GM23338 (cell line): ENCODE measurements at regions not wholly inside any gene's neighbourhood (a gene's known extent, or its start where the extent isn't known, plus 50 kb on each side); places are given as distances from the start of the nearest gene placed in this dataset.

Experiments
- ATAC-seq: fragments of 200-7000 bp; cut with Tn5 transposase; 3 replicates; pipeline ENCODE4 v1.9.1; 2020
- DNase-seq: peaks from one replicate; pipeline ENCODE4 v3.0.0-alpha.2; 2015; ENCODE audit warnings: low spot score
- H2AFZ ChIP-seq: fragments of 200-600 bp; sonication (generic); 2 replicates; pipeline ENCODE4 v1.8.0; 2016; ENCODE audit warnings: antibody characterized with exemption, mild to moderate bottlenecking, moderate library complexity
- H3F3A ChIP-seq: fragments of 200-600 bp; sonication (generic); replicated peaks from 2 replicates; pipeline ENCODE4 v1.8.0; 2017; ENCODE audit warnings: antibody characterized with exemption, mixed run types, low read depth
- H3K27ac ChIP-seq: fragments of 200-600 bp; sonication (generic); 2 replicates; pipeline ENCODE4 v1.6.1; 2016; ENCODE audit warnings: low read depth
- H3K27me3 ChIP-seq: fragments of 200-600 bp; sonication (generic); 2 replicates; pipeline ENCODE4 v1.8.0; 2016; ENCODE audit warnings: mild to moderate bottlenecking, mixed run types, moderate library complexity; ENCODE audit not compliant: insufficient read depth
- H3K36me3 ChIP-seq: fragments of 200-600 bp; sonication (generic); 2 replicates; pipeline ENCODE4 v1.8.0; 2016; ENCODE audit warnings: mild to moderate bottlenecking; ENCODE audit not compliant: insufficient read depth
- H3K4me1 ChIP-seq: fragments of 200-600 bp; sonication (generic); 2 replicates; pipeline ENCODE4 v1.8.0; 2016; ENCODE audit warnings: mild to moderate bottlenecking, moderate library complexity; ENCODE audit not compliant: insufficient read depth
- H3K4me2 ChIP-seq: fragments of 200-600 bp; sonication (generic); 2 replicates; pipeline ENCODE4 v1.7.1; 2017; ENCODE audit warnings: mixed run types
- H3K4me3 ChIP-seq: fragments of 200-600 bp; sonication (generic); 2 replicates; pipeline ENCODE4 v1.6.1; 2016; ENCODE audit warnings: mixed run types
- H3K79me2 ChIP-seq: fragments of 200-600 bp; sonication (generic); replicated peaks from 2 replicates; pipeline ENCODE4 v1.8.0; 2017; ENCODE audit warnings: mild to moderate bottlenecking; ENCODE audit not compliant: insufficient read depth
- H3K9me2 ChIP-seq: fragments of 200-600 bp; sonication (generic); 2 replicates; pipeline ENCODE4 v1.8.0; 2017; ENCODE audit not compliant: insufficient read depth
- H4K20me1 ChIP-seq: fragments of 200-600 bp; sonication (generic); replicated peaks from 2 replicates; pipeline ENCODE4 v1.8.0; 2017; ENCODE audit warnings: mild to moderate bottlenecking; ENCODE audit not compliant: insufficient read depth
- H3K27ac Mint-ChIP-seq: 2 replicates; pipeline ENCODE4 v1.8.0; 2020; ENCODE audit warnings: inconsistent platforms, mild to moderate bottlenecking, moderate library complexity, mixed read lengths
- H3K27me3 Mint-ChIP-seq: 3 replicates; pipeline ENCODE4 v1.8.0; 2022; ENCODE audit warnings: low read depth, mild to moderate bottlenecking, moderate library complexity, mixed read lengths, inconsistent platforms; ENCODE audit not compliant: insufficient read depth, poor library complexity
- H3K36me3 Mint-ChIP-seq: 3 replicates; pipeline ENCODE4 v1.8.0; 2021; ENCODE audit warnings: low read depth, mild to moderate bottlenecking, inconsistent platforms, moderate library complexity, mixed read lengths
- H3K4me1 Mint-ChIP-seq: 3 replicates; pipeline ENCODE4 v1.8.0; 2020; ENCODE audit warnings: mild to moderate bottlenecking, inconsistent platforms, mixed read lengths
- H3K4me3 Mint-ChIP-seq: 3 replicates; pipeline ENCODE4 v1.8.0; 2021; ENCODE audit warnings: moderate library complexity, mild to moderate bottlenecking, inconsistent platforms, mixed read lengths
- H3K9me3 Mint-ChIP-seq: 3 replicates; pipeline ENCODE4 v1.8.0; 2020; ENCODE audit warnings: moderate library complexity, mild to moderate bottlenecking, inconsistent platforms, mixed read lengths
- CREB1 ChIP-seq: fragments of 250-450 bp; sonication (Bioruptor Pico); IDR thresholded peaks from 2 replicates; pipeline ENCODE4 v1.5.0; 2020; ENCODE audit warnings: low read depth, mild to moderate bottlenecking, moderate library complexity
- CTCF ChIP-seq, 2 experiments: fragments of 200-600 bp in 1 of 2; sonication (generic) in 1 of 2; conservative IDR thresholded peaks; 2 replicates each; pipeline versions ENCODE4 v1.5.1 to v1.6.1; 2016 to 2017; ENCODE audit warnings: antibody characterized with exemption in 2 of 2, low read depth in 2 of 2, mild to moderate bottlenecking in 2 of 2, moderate library complexity in 1 of 2
- EZH2 ChIP-seq: fragments of 200-600 bp; sonication (generic); IDR thresholded peaks from one replicate; pipeline ENCODE4 v1.8.0; 2017; ENCODE audit warnings: antibody characterized with exemption, mild to moderate bottlenecking, low read depth; ENCODE audit not compliant: unreplicated experiment
- EZH2phosphoT487 ChIP-seq: fragments of 200-600 bp; sonication (generic); IDR thresholded peaks from one replicate; pipeline ENCODE4 v1.8.1; 2018; ENCODE audit warnings: antibody characterized with exemption; ENCODE audit not compliant: unreplicated experiment
- JUNB ChIP-seq: IDR thresholded peaks from one replicate; pipeline ENCODE4 v1.6.1; 2016; ENCODE audit warnings: antibody characterized with exemption; ENCODE audit not compliant: unreplicated experiment
- NANOG ChIP-seq: IDR thresholded peaks from 2 replicates; pipeline ENCODE4 v1.6.1; 2016; ENCODE audit warnings: antibody characterized with exemption, borderline replicate concordance
- POLR2AphosphoS5 ChIP-seq: IDR thresholded peaks from 2 replicates; pipeline ENCODE4 v1.6.1; 2016; ENCODE audit warnings: antibody characterized with exemption, low read depth
- STAT1 ChIP-seq: IDR thresholded peaks from one replicate; pipeline ENCODE4 v1.6.1; 2016; ENCODE audit warnings: antibody characterized with exemption; ENCODE audit not compliant: unreplicated experiment
- ZNF114 ChIP-seq: fragments of 250-450 bp; sonication (Bioruptor Pico); IDR thresholded peaks from 2 replicates; pipeline ENCODE4 v1.5.0; 2020; ENCODE audit warnings: mild to moderate bottlenecking, moderate library complexity
- ZNF331 ChIP-seq: fragments of 250-450 bp; sonication (Bioruptor Pico); IDR thresholded peaks from 2 replicates; pipeline ENCODE4 v1.5.0; 2020; ENCODE audit warnings: low read depth, mild to moderate bottlenecking, moderate library complexity
- TF ChIP-seq, protein P1 (sequence below): fragments of 250-450 bp; sonication (Bioruptor Pico); IDR thresholded peaks from 2 replicates; pipeline ENCODE4 v1.5.0; 2020; ENCODE audit warnings: mild to moderate bottlenecking, moderate library complexity
- TF ChIP-seq, protein P2 (sequence below): IDR thresholded peaks from one replicate; pipeline ENCODE4 v1.6.1; 2018; ENCODE audit warnings: antibody characterized with exemption; ENCODE audit not compliant: unreplicated experiment
- TF ChIP-seq, protein P3 (sequence below): IDR thresholded peaks from 2 replicates; pipeline ENCODE4 v1.6.1; 2016; ENCODE audit warnings: antibody characterized with exemption

- Mint-ChIP-seq H3K27me3 (peaks cover 1% of the 10 kb centered on the region), H3K9me3 (no peaks in the 10 kb centered on the region), H3K36me3 (peaks cover 2% of the 10 kb centered on the region; the same call in 2 of the 3 replicates), H3K4me3 (no peak overlapping the region), H3K4me1 (no peaks in the 10 kb centered on the region), H3K27ac (no peak overlapping the region)
- ATAC-seq (no peak), DNase-seq (no peak)
- H3K79me2 ChIP-seq = no peaks in the 10 kb centered on the region
- no peaks in the 10 kb centered on the region for H3K27me3 ChIP-seq
- H3K4me2 ChIP-seq = no peak overlapping the region
- H3K4me3 ChIP-seq = no peak overlapping the region
- H3K27ac ChIP-seq = no peak overlapping the region
- TF ChIP-seq POLR2AphosphoS5 = no peak
- no peak for TF ChIP-seq EZH2phosphoT487
- no peak for TF ChIP-seq ZNF331 (CRISPR knock-in tag)
- no peak for TF ChIP-seq CTCF (conservative IDR thresholded peaks at IDR 0.05; ENCODE audit: low read depth in 2 of 2)
- TF ChIP-seq EZH2 = no peak
- TF ChIP-seq, protein P1, sequence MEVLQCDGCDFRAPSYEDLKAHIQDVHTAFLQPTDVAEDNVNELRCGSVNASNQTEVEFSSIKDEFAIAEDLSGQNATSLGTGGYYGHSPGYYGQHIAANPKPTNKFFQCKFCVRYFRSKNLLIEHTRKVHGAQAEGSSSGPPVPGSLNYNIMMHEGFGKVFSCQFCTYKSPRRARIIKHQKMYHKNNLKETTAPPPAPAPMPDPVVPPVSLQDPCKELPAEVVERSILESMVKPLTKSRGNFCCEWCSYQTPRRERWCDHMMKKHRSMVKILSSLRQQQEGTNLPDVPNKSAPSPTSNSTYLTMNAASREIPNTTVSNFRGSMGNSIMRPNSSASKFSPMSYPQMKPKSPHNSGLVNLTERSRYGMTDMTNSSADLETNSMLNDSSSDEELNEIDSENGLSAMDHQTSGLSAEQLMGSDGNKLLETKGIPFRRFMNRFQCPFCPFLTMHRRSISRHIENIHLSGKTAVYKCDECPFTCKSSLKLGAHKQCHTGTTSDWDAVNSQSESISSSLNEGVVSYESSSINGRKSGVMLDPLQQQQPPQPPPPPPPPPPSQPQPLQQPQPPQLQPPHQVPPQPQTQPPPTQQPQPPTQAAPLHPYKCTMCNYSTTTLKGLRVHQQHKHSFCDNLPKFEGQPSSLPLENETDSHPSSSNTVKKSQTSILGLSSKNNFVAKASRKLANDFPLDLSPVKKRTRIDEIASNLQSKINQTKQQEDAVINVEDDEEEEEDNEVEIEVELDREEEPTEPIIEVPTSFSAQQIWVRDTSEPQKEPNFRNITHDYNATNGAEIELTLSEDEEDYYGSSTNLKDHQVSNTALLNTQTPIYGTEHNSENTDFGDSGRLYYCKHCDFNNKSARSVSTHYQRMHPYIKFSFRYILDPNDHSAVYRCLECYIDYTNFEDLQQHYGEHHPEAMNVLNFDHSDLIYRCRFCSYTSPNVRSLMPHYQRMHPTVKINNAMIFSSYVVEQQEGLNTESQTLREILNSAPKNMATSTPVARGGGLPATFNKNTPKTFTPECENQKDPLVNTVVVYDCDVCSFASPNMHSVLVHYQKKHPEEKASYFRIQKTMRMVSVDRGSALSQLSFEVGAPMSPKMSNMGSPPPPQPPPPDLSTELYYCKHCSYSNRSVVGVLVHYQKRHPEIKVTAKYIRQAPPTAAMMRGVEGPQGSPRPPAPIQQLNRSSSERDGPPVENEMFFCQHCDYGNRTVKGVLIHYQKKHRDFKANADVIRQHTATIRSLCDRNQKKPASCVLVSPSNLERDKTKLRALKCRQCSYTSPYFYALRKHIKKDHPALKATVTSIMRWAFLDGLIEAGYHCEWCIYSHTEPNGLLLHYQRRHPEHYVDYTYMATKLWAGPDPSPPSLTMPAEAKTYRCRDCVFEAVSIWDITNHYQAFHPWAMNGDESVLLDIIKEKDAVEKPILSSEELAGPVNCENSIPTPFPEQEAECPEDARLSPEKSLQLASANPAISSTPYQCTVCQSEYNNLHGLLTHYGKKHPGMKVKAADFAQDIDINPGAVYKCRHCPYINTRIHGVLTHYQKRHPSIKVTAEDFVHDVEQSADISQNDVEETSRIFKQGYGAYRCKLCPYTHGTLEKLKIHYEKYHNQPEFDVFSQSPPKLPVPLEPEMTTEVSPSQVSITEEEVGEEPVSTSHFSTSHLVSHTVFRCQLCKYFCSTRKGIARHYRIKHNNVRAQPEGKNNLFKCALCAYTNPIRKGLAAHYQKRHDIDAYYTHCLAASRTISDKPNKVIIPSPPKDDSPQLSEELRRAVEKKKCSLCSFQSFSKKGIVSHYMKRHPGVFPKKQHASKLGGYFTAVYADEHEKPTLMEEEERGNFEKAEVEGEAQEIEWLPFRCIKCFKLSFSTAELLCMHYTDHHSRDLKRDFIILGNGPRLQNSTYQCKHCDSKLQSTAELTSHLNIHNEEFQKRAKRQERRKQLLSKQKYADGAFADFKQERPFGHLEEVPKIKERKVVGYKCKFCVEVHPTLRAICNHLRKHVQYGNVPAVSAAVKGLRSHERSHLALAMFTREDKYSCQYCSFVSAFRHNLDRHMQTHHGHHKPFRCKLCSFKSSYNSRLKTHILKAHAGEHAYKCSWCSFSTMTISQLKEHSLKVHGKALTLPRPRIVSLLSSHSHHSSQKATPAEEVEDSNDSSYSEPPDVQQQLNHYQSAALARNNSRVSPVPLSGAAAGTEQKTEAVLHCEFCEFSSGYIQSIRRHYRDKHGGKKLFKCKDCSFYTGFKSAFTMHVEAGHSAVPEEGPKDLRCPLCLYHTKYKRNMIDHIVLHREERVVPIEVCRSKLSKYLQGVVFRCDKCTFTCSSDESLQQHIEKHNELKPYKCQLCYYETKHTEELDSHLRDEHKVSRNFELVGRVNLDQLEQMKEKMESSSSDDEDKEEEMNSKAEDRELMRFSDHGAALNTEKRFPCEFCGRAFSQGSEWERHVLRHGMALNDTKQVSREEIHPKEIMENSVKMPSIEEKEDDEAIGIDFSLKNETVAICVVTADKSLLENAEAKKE (CRISPR knock-in tag) = no peak
- TF ChIP-seq, protein P2, sequence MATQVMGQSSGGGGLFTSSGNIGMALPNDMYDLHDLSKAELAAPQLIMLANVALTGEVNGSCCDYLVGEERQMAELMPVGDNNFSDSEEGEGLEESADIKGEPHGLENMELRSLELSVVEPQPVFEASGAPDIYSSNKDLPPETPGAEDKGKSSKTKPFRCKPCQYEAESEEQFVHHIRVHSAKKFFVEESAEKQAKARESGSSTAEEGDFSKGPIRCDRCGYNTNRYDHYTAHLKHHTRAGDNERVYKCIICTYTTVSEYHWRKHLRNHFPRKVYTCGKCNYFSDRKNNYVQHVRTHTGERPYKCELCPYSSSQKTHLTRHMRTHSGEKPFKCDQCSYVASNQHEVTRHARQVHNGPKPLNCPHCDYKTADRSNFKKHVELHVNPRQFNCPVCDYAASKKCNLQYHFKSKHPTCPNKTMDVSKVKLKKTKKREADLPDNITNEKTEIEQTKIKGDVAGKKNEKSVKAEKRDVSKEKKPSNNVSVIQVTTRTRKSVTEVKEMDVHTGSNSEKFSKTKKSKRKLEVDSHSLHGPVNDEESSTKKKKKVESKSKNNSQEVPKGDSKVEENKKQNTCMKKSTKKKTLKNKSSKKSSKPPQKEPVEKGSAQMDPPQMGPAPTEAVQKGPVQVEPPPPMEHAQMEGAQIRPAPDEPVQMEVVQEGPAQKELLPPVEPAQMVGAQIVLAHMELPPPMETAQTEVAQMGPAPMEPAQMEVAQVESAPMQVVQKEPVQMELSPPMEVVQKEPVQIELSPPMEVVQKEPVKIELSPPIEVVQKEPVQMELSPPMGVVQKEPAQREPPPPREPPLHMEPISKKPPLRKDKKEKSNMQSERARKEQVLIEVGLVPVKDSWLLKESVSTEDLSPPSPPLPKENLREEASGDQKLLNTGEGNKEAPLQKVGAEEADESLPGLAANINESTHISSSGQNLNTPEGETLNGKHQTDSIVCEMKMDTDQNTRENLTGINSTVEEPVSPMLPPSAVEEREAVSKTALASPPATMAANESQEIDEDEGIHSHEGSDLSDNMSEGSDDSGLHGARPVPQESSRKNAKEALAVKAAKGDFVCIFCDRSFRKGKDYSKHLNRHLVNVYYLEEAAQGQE = no peak
- no peak for TF ChIP-seq JUNB
- TF ChIP-seq, protein P3, sequence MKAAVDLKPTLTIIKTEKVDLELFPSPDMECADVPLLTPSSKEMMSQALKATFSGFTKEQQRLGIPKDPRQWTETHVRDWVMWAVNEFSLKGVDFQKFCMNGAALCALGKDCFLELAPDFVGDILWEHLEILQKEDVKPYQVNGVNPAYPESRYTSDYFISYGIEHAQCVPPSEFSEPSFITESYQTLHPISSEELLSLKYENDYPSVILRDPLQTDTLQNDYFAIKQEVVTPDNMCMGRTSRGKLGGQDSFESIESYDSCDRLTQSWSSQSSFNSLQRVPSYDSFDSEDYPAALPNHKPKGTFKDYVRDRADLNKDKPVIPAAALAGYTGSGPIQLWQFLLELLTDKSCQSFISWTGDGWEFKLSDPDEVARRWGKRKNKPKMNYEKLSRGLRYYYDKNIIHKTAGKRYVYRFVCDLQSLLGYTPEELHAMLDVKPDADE = no peak
- TF ChIP-seq ZNF114 (CRISPR knock-in tag) = no peak
- no peak for TF ChIP-seq NANOG
- TF ChIP-seq CREB1 (CRISPR knock-in tag) = no peak
- no peak for TF ChIP-seq STAT1
- H2AFZ ChIP-seq = no peak overlapping the region
- H3K36me3 ChIP-seq = no peaks in the 10 kb centered on the region
- H3K9me2 ChIP-seq = no peaks in the 10 kb centered on the region
- H3F3A ChIP-seq = no peaks in the 10 kb centered on the region
- no peaks in the 10 kb centered on the region for H3K4me1 ChIP-seq
- H4K20me1 ChIP-seq = no peaks in the 10 kb centered on the region
These were observed 697.3 kb downstream of the NR2F2 start for GRCh38 chr15:97027772-97028171.
